Right atrium auricular region (tissue), 2 donors: ENCODE measurements at regions not wholly inside any gene's neighbourhood (a gene's known extent, or its start where the extent isn't known, plus 50 kb on each side); places are given as distances from the start of the nearest gene placed in this dataset.

Experiments used
- DNase-seq: peaks from one replicate; pipeline ENCODE4 v3.0.0-alpha.2; 2019; ENCODE audit warnings: low spot score
- H3K27ac ChIP-seq, 2 donors: fragments of 200-600 bp; sonication (generic); 1 replicate in 1 of 2; 2 replicates in 1 of 2; pipeline ENCODE4 v1.5.1; 2016 to 2019
- H3K27me3 ChIP-seq, 2 donors: fragments of 200-600 bp; sonication (generic); one replicate each; pipeline versions ENCODE4 v1.5.1 to v1.6.0; 2017 to 2019
- H3K36me3 ChIP-seq: fragments of 200-600 bp; sonication (generic); one replicate; pipeline ENCODE4 v1.5.1; 2016
- H3K4me1 ChIP-seq, 2 donors: fragments of 200-600 bp; sonication (generic); one replicate each; pipeline versions ENCODE4 v1.5.1 to v1.6.0; 2017 to 2019
- H3K4me3 ChIP-seq, 2 donors: fragments of 200-600 bp; sonication (generic); 1 replicate in 1 of 2; 2 replicates in 1 of 2; pipeline ENCODE4 v1.5.1; 2017 to 2019; ENCODE audit warnings: mild to moderate bottlenecking in 1 of 2, moderate library complexity in 1 of 2
- H3K9me3 ChIP-seq, 2 donors: fragments of 200-600 bp; sonication (generic); one replicate each; pipeline ENCODE4 v1.5.1; 2019
- CTCF ChIP-seq, 2 donors: fragments of 200-600 bp; sonication (generic); IDR thresholded peaks; one replicate each; pipeline ENCODE4 v1.5.1; 2019; ENCODE audit warnings: antibody characterized with exemption in 2 of 2

DNA sequence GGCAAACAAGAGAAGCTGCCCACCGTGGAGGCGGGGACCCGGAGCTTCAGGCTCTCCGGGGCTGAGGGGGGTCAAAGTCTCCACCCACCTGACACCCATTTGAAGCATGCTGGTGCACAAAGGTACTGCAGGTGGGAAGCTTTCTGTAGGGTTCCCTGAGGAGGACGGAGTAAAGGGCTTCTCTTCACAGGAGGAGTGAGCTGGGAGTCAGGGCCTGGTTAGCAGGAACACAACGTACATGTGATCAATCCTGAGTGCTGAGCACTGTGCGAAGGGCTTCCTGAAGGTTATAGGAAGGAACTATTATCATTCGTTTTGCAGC lies 252.9 kb upstream of the RPL38 start:
- Histone ChIP-seq H3K4me3 (no peak overlapping the region), H3K9me3 (no peaks in the 10 kb centered on the region), H3K27me3 (peaks cover 7 to 11% of the 10 kb centered on the region in 2 donors), H3K36me3 (no peaks in the 10 kb centered on the region), H3K27ac (no peak overlapping the region), H3K4me1 (peaks cover 0 to 15% of the 10 kb centered on the region in 2 donors)
- DNase-seq = no peak
- no peak for TF ChIP-seq CTCF (IDR thresholded peaks at IDR 0.05)

DNA sequence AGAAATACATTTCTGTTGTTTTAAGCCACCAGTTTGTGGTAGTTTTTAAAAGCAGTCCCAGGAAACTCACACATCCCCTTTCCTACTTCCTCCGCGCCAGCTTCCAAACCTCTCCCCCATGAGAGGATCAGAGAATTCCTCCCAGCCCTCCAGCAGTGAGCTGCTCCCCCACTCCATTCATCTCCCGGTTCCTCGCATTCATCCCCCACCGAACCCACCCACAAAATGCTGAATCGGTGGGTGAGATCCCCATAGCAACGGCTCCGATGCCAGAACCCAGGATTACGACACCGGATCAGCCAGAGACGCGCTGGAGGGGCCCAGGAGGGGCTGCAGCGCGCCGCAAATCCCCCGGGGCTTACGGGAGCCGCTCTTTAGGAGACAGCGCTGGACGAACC lies 251.4 kb upstream of the RPL38 start:
- H3K27me3 ChIP-seq = peaks cover 7 to 11% of the 10 kb centered on the region in 2 donors
- H3K9me3 ChIP-seq = no peaks in the 10 kb centered on the region
- TF ChIP-seq CTCF (IDR thresholded peaks at IDR 0.05) = no peak
- DNase-seq = no peak
- no peaks in the 10 kb centered on the region for H3K36me3 ChIP-seq
- H3K4me3 ChIP-seq = peak overlapping the region in 1 of 2 donors; percentile 42
- H3K27ac ChIP-seq = no peak overlapping the region
- peaks cover 0 to 15% of the 10 kb centered on the region in 2 donors for H3K4me1 ChIP-seq

- DNase-seq = no peak
Measured at GRCh38 chr17:73952480-73953205, 250.8 kb upstream of the RPL38 start.

GRCh38 chr17:73953206-73954033 lies 250.1 kb upstream of the RPL38 start:
- no peaks in the 10 kb centered on the region for H3K9me3 ChIP-seq
- DNase-seq = no peak
- peaks cover 7 to 11% of the 10 kb centered on the region in 2 donors for H3K27me3 ChIP-seq
- peaks cover 0 to 15% of the 10 kb centered on the region in 2 donors for H3K4me1 ChIP-seq
- H3K4me3 ChIP-seq = peak overlapping the region in 1 of 2 donors; percentile 42
- no peak for TF ChIP-seq CTCF (IDR thresholded peaks at IDR 0.05)
- H3K27ac ChIP-seq = no peak overlapping the region
- no peaks in the 10 kb centered on the region for H3K36me3 ChIP-seq

More at GRCh38 chr17:73952480-73953205, 250.8 kb upstream of the RPL38 start:
- Histone ChIP-seq H3K27me3 (peaks cover 7 to 11% of the 10 kb centered on the region in 2 donors), H3K36me3 (no peaks in the 10 kb centered on the region), H3K27ac (no peak overlapping the region), H3K9me3 (no peaks in the 10 kb centered on the region), H3K4me1 (peaks cover 0 to 15% of the 10 kb centered on the region in 2 donors), H3K4me3 (peak overlapping the region in 1 of 2 donors; percentile 42)
- TF ChIP-seq CTCF (IDR thresholded peaks at IDR 0.05) = peak; percentile 32 to 63

DNA sequence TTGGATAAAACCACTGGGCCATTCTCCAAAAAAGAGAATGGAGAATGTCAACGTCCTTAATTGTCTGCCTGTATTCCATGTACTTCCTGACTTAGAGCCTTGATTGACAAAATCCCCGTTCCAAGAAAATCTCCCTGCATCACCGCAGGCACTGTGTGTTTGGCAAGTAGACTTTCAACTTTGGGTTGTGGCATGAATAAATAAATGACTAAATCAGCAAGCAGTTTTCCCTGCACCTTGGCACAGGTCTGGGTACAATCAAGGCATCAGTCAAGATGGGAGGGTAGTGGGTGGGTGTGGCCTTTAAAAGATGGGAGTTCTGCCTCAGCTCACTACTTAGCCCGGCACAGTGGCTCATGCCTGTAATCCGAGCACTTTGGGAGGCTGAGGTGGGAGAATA lies 248.5 kb upstream of the RPL38 start:
- no peak for DNase-seq
- Histone ChIP-seq H3K4me3 (no peak overlapping the region), H3K27me3 (peaks cover 7 to 11% of the 10 kb centered on the region in 2 donors), H3K4me1 (peaks cover 0 to 15% of the 10 kb centered on the region in 2 donors), H3K9me3 (no peaks in the 10 kb centered on the region), H3K36me3 (no peaks in the 10 kb centered on the region), H3K27ac (no peak overlapping the region)
- no peak for TF ChIP-seq CTCF (IDR thresholded peaks at IDR 0.05)
